ENCODE measurements at regions not wholly inside any gene's neighbourhood (a gene's known extent, or its start where the extent isn't known, plus 50 kb on each side); places are given as distances from the start of the nearest gene placed in this dataset.
"Not testable (repeated sequence)": the region's sequence is repeated elsewhere in the genome, so short reads cannot be mapped to it uniquely, and the experiment has no call there.

- TF ChIP-seq JUND (IDR thresholded peaks at IDR 0.05); RAD21 (IDR thresholded peaks at IDR 0.05); SP1 (IDR thresholded peaks at IDR 0.05); CTCF (IDR thresholded peaks at IDR 0.05; ENCODE audit: low read depth, low read length, missing input control); ZBTB33 (IDR thresholded peaks at IDR 0.05); FOXA1 (IDR thresholded peaks at IDR 0.05); YY1 (IDR thresholded peaks at IDR 0.05); GABPA (IDR thresholded peaks at IDR 0.05 in 1 of 2, conservative IDR thresholded peaks at IDR 0.05 in 1 of 2); ATF3 (IDR thresholded peaks at IDR 0.05); REST (IDR thresholded peaks at IDR 0.05); EGR1 (IDR thresholded peaks at IDR 0.05; ENCODE audit: low read depth in 2 of 2); MAX (IDR thresholded peaks at IDR 0.05): not testable (repeated sequence)
Observed at GRCh38 chr21:13530697-13531096, 78.9 kb upstream of the POTED start.

Data from liver (tissue), 3 donors.